A673 (cell line): ENCODE measurements at regions not wholly inside any gene's neighbourhood (a gene's known extent, or its start where the extent isn't known, plus 50 kb on each side); places are given as distances from the start of the nearest gene placed in this dataset.

Source experiments
- BruUV-seq: library from RNA; stranded (reverse); fragments of 400-500 nt; replicated peaks from 2 replicates; lab custom pipeline; 2021; lab: Mats Ljungman, UMichigan
- CTCF ChIA-PET: fragments of 300-600 bp; sonication (Branson Sonifier 250); formaldehyde crosslinking; loops from one replicate; lab custom pipeline; 2022; ENCODE audit warnings: antibody characterized with exemption; lab: Charles Lee
- POLR2A ChIA-PET: fragments of 300-600 bp; sonication (Branson Sonifier 250); formaldehyde crosslinking; loops from one replicate; lab custom pipeline; 2022; ENCODE audit warnings: antibody characterized with exemption; ENCODE audit not compliant: low non-redundant PET; lab: Charles Lee
- DNase-seq: peaks from one replicate; pipeline ENCODE4 v3.0.0-alpha.2; 2015; ENCODE audit warnings: low spot score
- H3K27ac ChIP-seq: fragments of 200-600 bp; sonication (generic); 2 replicates; pipeline ENCODE4 v1.5.1; 2016; ENCODE audit warnings: mixed run types, low read depth, mild to moderate bottlenecking, mixed read lengths, antibody characterized with exemption, low read length; ENCODE audit not compliant: poor library complexity, severe bottlenecking
- H3K27me3 ChIP-seq: fragments of 200-600 bp; sonication (generic); replicated peaks from 2 replicates; pipeline ENCODE4 v1.6.1; 2017; ENCODE audit warnings: mixed run types, low read depth, mild to moderate bottlenecking, mixed read lengths, antibody characterized with exemption, low read length; ENCODE audit not compliant: insufficient read depth, poor library complexity
- H3K36me3 ChIP-seq: fragments of 200-600 bp; sonication (generic); 2 replicates; pipeline ENCODE4 v1.6.1; 2016; ENCODE audit warnings: mixed run types, mild to moderate bottlenecking, mixed read lengths, antibody characterized with exemption, low read length; ENCODE audit not compliant: insufficient read depth, poor library complexity, severe bottlenecking
- H3K4me1 ChIP-seq: fragments of 200-600 bp; sonication (generic); 2 replicates; pipeline ENCODE4 v1.6.1; 2017; ENCODE audit warnings: mixed run types, mild to moderate bottlenecking, mixed read lengths, antibody characterized with exemption, low read length; ENCODE audit not compliant: insufficient read depth, poor library complexity, severe bottlenecking
- H3K4me3 ChIP-seq: fragments of 200-600 bp; sonication (generic); 2 replicates; pipeline ENCODE4 v1.5.1; 2016; ENCODE audit warnings: low read depth, mixed run types, mild to moderate bottlenecking, mixed read lengths, low read length; ENCODE audit not compliant: poor library complexity, severe bottlenecking
- H3K9me3 ChIP-seq: fragments of 200-600 bp; sonication (generic); 2 replicates; pipeline ENCODE4 v1.6.1; 2016; ENCODE audit warnings: mixed run types, low read depth, mild to moderate bottlenecking, mixed read lengths, antibody characterized with exemption, low read length; ENCODE audit not compliant: poor library complexity, severe bottlenecking
- CTCF ChIP-seq: fragments of 300-800, 200-600 bp; sonication (generic); conservative IDR thresholded peaks from 2 replicates; pipeline ENCODE4 v1.5.1; 2017; ENCODE audit warnings: low read depth, mild to moderate bottlenecking, antibody characterized with exemption, low read length, moderate library complexity, mixed read lengths
- EZH2 ChIP-seq: fragments of 200-600 bp; sonication (generic); IDR thresholded peaks from 2 replicates; pipeline ENCODE4 v1.6.1; 2017; ENCODE audit warnings: borderline replicate concordance, low read depth, mild to moderate bottlenecking, mixed read lengths, antibody characterized with exemption, low read length; ENCODE audit not compliant: poor library complexity, severe bottlenecking
- intact Hi-C: fragments of 100-400 bp; cut with micrococcal nuclease; formaldehyde crosslinking; loops from one replicate; pipeline ENCODE4 v1.10.0; 2022; ENCODE audit not compliant: unreplicated experiment

GRCh38 chr1:190935925-190936324 lies 458.3 kb upstream of the BRINP3 start:
- intact Hi-C loops, result no loop called here
- Histone ChIP-seq H3K4me1 (peaks cover 14% of the 10 kb centered on the region), H3K27ac (no peak overlapping the region), H3K4me3 (no peak overlapping the region), H3K36me3 (no peaks in the 10 kb centered on the region), H3K9me3 (no peaks in the 10 kb centered on the region), H3K27me3 (no peaks in the 10 kb centered on the region)
- TF ChIP-seq CTCF, result no peak
- TF ChIP-seq EZH2, result no peak
- no TSS peak for BruUV-seq
- no peak for DNase-seq
- ChIA-PET POLR2A (no interaction called here), CTCF (no interaction called here)

GRCh38 chr1:190936337-190936736 lies 458.7 kb upstream of the BRINP3 start:
- H3K27me3 ChIP-seq, result no peaks in the 10 kb centered on the region
- no peak overlapping the region for H3K4me3 ChIP-seq
- intact Hi-C loops, result no loop called here
- ChIA-PET POLR2A (no interaction called here), CTCF (no interaction called here)
- no peak for TF ChIP-seq EZH2
- no peak for TF ChIP-seq CTCF
- H3K36me3 ChIP-seq, result no peaks in the 10 kb centered on the region
- no peaks in the 10 kb centered on the region for H3K9me3 ChIP-seq
- BruUV-seq, result no TSS peak
- H3K27ac ChIP-seq, result no peak overlapping the region
- peaks cover 14% of the 10 kb centered on the region for H3K4me1 ChIP-seq
- no peak for DNase-seq

GRCh38 chr1:190940951-190941350 lies 463.3 kb upstream of the BRINP3 start:
- TF ChIP-seq EZH2 (no peak), CTCF (no peak)
- intact Hi-C loops, result no loop called here
- H3K4me1 ChIP-seq, result no peaks in the 10 kb centered on the region
- ChIA-PET POLR2A (no interaction called here), CTCF (no interaction called here)
- no peak for DNase-seq
- H3K27me3 ChIP-seq, result no peaks in the 10 kb centered on the region
- no peak overlapping the region for H3K27ac ChIP-seq
- BruUV-seq, result no TSS peak
- H3K9me3 ChIP-seq, result no peaks in the 10 kb centered on the region
- H3K4me3 ChIP-seq, result no peak overlapping the region
- no peaks in the 10 kb centered on the region for H3K36me3 ChIP-seq
